OCI-LY3 (cell line): ENCODE measurements at regions not wholly inside any gene's neighbourhood (a gene's known extent, or its start where the extent isn't known, plus 50 kb on each side); places are given as distances from the start of the nearest gene placed in this dataset.
A peak's percentile ranks its signal among the peaks of the same experiment; 100 is the strongest.

Experiments
- H2AFZ ChIP-seq: fragments of 200-600, 300-600 bp; shearing (Covaris generic); 2 replicates; pipeline ENCODE4 v1.6.0; 2014; ENCODE audit warnings: antibody characterized with exemption, low read depth, low read length
- H3K27ac ChIP-seq: fragments of 200-600, 300-600 bp; sonication (generic); 2 replicates; pipeline ENCODE4 v1.5.1; 2014; ENCODE audit warnings: mild to moderate bottlenecking, low read length, moderate library complexity, mixed read lengths
- H3K27me3 ChIP-seq: fragments of 200-600, 300-600 bp; sonication (generic); 2 replicates; pipeline ENCODE4 v1.6.1; 2014; ENCODE audit warnings: low read depth, low read length, mixed read lengths
- H3K36me3 ChIP-seq: fragments of 200-600, 300-600 bp; sonication (generic); replicated peaks from 2 replicates; pipeline ENCODE3; 2014; ENCODE audit warnings: low read depth, low read length, mixed read lengths
- H3K4me1 ChIP-seq: fragments of 300-600, 200-600 bp; sonication (generic); 2 replicates; pipeline ENCODE4 v1.6.1; 2014; ENCODE audit warnings: low read length, mixed read lengths
- H3K4me2 ChIP-seq: fragments of 200-600, 300-600 bp; sonication (generic); 2 replicates; pipeline ENCODE4 v1.6.1; 2014; ENCODE audit warnings: low read length, mixed read lengths
- H3K4me3 ChIP-seq: fragments of 300-600, 200-600 bp; sonication (generic); 2 replicates; pipeline ENCODE4 v1.5.1; 2014; ENCODE audit warnings: antibody characterized with exemption, mild to moderate bottlenecking, low read length, moderate library complexity
- H3K79me2 ChIP-seq: fragments of 300-600, 200-600 bp; shearing (Covaris generic); 2 replicates; pipeline ENCODE4 v1.6.1; 2014; ENCODE audit warnings: mild to moderate bottlenecking, low read length, mixed read lengths
- H3K9ac ChIP-seq: fragments of 300-600, 200-600 bp; shearing (Covaris generic); 2 replicates; pipeline ENCODE4 v1.6.0; 2014; ENCODE audit warnings: mild to moderate bottlenecking, low read length, moderate library complexity
- H3K9me3 ChIP-seq: fragments of 200-600, 300-600 bp; shearing (Covaris generic); 2 replicates; pipeline ENCODE4 v1.6.1; 2014; ENCODE audit warnings: low read length, mixed read lengths; ENCODE audit not compliant: insufficient read depth
- H4K20me1 ChIP-seq: fragments of 200-600, 300-600 bp; sonication (generic); 2 replicates; pipeline ENCODE4 v1.6.1; 2016; ENCODE audit warnings: low read length, mixed read lengths; ENCODE audit not compliant: insufficient read depth
- EZH2phosphoT487 ChIP-seq: fragments of 200-600 bp; shearing (Covaris generic); IDR thresholded peaks from 2 replicates; pipeline ENCODE4 v1.6.1; 2018; ENCODE audit warnings: antibody characterized with exemption, mixed run types, low read depth
- TF ChIP-seq, protein P1 (sequence below): fragments of 200-600, 300-600 bp; sonication (generic); IDR thresholded peaks from 2 replicates; pipeline ENCODE4 v1.5.1; 2014; ENCODE audit warnings: antibody characterized with exemption, low read length, low read depth

DNA sequence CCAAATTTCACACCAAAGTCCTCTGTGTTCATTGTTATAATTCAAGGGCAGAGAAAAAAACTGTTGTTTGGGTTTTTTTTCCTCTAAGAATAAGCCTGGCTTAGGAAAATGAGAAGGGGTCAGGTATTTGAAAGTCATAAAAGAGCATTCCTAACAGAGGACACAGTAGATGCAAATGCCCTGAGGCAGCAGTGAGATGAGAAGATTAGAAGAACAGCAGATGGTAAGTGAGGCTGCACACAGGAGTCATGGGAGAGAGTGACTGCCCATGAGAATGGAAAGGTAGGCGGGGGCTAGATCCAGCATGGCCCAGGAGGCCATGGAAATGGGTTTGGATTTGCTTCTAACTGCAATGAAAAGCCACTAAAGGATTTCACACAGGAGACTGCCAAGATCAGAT lies 107.5 kb upstream of the RBPJ start:
- Histone ChIP-seq H3K27ac (no peak overlapping the region), H3K79me2 (no peaks in the 10 kb centered on the region), H3K36me3 (no peaks in the 10 kb centered on the region), H3K9ac (no peak overlapping the region), H2AFZ (no peak overlapping the region), H3K9me3 (no peaks in the 10 kb centered on the region), H3K4me1 (peaks cover 29% of the 10 kb centered on the region), H3K4me3 (no peak overlapping the region), H3K27me3 (peaks cover 24% of the 10 kb centered on the region), H4K20me1 (no peaks in the 10 kb centered on the region), H3K4me2 (no peak overlapping the region)
- TF ChIP-seq, protein P1, sequence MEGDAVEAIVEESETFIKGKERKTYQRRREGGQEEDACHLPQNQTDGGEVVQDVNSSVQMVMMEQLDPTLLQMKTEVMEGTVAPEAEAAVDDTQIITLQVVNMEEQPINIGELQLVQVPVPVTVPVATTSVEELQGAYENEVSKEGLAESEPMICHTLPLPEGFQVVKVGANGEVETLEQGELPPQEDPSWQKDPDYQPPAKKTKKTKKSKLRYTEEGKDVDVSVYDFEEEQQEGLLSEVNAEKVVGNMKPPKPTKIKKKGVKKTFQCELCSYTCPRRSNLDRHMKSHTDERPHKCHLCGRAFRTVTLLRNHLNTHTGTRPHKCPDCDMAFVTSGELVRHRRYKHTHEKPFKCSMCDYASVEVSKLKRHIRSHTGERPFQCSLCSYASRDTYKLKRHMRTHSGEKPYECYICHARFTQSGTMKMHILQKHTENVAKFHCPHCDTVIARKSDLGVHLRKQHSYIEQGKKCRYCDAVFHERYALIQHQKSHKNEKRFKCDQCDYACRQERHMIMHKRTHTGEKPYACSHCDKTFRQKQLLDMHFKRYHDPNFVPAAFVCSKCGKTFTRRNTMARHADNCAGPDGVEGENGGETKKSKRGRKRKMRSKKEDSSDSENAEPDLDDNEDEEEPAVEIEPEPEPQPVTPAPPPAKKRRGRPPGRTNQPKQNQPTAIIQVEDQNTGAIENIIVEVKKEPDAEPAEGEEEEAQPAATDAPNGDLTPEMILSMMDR: no peak
- TF ChIP-seq EZH2phosphoT487: no peak

DNA sequence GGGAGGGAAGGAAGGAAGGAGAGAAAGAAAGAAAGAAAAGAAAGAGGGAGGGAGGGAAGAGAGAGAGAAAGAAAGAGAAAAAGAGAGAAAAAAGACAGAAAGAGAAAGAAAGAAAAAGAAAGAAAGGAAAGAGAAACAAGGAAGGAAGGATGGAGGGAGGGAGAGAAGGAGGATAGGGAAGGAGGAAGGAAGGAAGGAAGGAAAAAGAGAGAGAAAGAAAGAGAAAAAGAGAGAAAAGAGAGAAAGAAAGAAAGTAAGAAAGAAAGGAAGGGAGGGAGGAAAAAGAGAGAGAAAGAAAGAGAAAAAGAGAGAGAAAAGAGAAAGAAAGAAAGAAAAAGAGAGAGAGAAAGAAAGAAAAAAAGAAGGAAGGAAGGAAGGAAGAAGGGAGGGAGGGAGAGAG lies 105.8 kb upstream of the RBPJ start:
- Histone ChIP-seq H3K27ac (no peak overlapping the region), H3K9me3 (no peaks in the 10 kb centered on the region), H3K4me3 (no peak overlapping the region), H3K79me2 (no peaks in the 10 kb centered on the region), H4K20me1 (no peaks in the 10 kb centered on the region), H3K4me2 (no peak overlapping the region), H3K27me3 (peaks cover 10% of the 10 kb centered on the region), H3K9ac (no peak overlapping the region), H3K4me1 (peaks cover 45% of the 10 kb centered on the region), H3K36me3 (no peaks in the 10 kb centered on the region), H2AFZ (no peak overlapping the region)
- TF ChIP-seq, protein P1: no peak
- TF ChIP-seq EZH2phosphoT487: no peak

DNA sequence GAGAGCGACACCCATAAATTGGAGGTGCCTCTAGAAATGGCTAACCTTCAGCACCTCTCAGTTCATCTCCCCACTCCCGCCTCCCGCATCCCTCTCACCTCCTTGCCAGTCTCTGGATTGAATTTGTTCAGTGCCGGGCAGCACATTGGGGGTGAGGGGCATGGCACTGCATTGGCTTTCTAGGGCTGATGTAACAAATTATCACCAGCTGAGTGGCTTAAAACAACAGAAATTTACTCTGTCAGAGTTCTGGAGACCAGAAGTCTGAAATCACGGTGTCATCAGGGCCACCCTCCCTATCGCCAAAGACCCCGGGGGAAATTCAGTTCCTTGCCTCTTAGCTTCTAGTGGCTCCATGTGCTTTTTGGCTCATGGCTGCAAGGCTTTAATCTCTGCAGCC lies 105.1 kb upstream of the RBPJ start:
- Histone ChIP-seq H3K27me3 (peaks cover 7% of the 10 kb centered on the region; the same call in 1 of the 2 replicates), H3K4me2 (no peak overlapping the region), H3K27ac (no peak overlapping the region), H3K79me2 (no peaks in the 10 kb centered on the region), H3K9ac (no peak overlapping the region), H3K4me3 (no peak overlapping the region), H3K4me1 (peaks cover 47% of the 10 kb centered on the region), H2AFZ (no peak overlapping the region), H3K9me3 (no peaks in the 10 kb centered on the region), H4K20me1 (no peaks in the 10 kb centered on the region), H3K36me3 (no peaks in the 10 kb centered on the region)
- TF ChIP-seq, protein P1: no peak
- no peak for TF ChIP-seq EZH2phosphoT487

DNA sequence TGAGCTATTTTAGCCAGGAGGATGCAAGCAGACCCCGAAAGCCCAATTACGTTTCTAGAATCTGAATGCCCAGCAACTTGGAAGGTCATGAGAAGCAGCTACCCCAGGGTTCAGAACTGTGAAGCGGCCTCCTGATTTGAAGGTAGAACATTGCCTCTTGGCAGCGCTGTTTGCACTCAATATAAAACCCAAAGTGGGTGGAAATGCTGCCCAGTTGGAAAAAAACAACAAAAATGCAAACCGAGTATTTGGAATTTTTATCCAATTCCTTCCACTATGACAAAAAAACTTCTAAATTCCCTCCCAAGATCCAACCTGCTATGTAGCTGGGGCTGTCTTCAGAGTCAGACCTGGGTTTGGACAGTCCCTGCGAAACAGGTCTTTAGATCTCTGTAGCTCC lies 103.3 kb upstream of the RBPJ start:
- peak overlapping the region; percentile 96 for H3K27ac ChIP-seq
- peaks cover 47% of the 10 kb centered on the region for H3K4me1 ChIP-seq
- H3K27me3 ChIP-seq: peaks cover 7% of the 10 kb centered on the region; the same call in 1 of the 2 replicates
- no peaks in the 10 kb centered on the region for H3K79me2 ChIP-seq
- no peaks in the 10 kb centered on the region for H4K20me1 ChIP-seq
- peak overlapping the region; percentile 72 for H3K4me3 ChIP-seq
- peak overlapping the region; percentile 88 for H3K9ac ChIP-seq
- no peaks in the 10 kb centered on the region for H3K9me3 ChIP-seq
- peak overlapping the region; percentile 44; the same call in 1 of the 2 replicates for H2AFZ ChIP-seq
- H3K36me3 ChIP-seq: no peaks in the 10 kb centered on the region
- TF ChIP-seq, protein P1: peak; percentile 45
- no peak for TF ChIP-seq EZH2phosphoT487
- peak overlapping the region; percentile 98 for H3K4me2 ChIP-seq
